NT2/D1 (cell line): ENCODE measurements at regions not wholly inside any gene's neighbourhood (a gene's known extent, or its start where the extent isn't known, plus 50 kb on each side); places are given as distances from the start of the nearest gene placed in this dataset.
A peak's percentile ranks its signal among the peaks of the same experiment; 100 is the strongest.

Source experiments
- DNase-seq: peaks from one replicate; pipeline ENCODE4 v3.0.0-alpha.2; 2011; ENCODE audit warnings: low read depth, low spot score
- H3K27me3 ChIP-seq: 2 replicates; pipeline ENCODE4 v1.6.0; 2011; ENCODE audit warnings: mild to moderate bottlenecking; ENCODE audit not compliant: insufficient read length, insufficient read depth
- H3K36me3 ChIP-seq: 2 replicates; pipeline ENCODE4 v1.6.1; 2011; ENCODE audit warnings: mild to moderate bottlenecking, low read length, mixed read lengths; ENCODE audit not compliant: insufficient read depth, insufficient read length
- H3K4me1 ChIP-seq: 2 replicates; pipeline ENCODE4 v1.5.1; 2011; ENCODE audit not compliant: insufficient read depth, insufficient read length
- H3K4me3 ChIP-seq: 2 replicates; pipeline ENCODE4 v1.5.1; 2011; ENCODE audit warnings: low read depth; ENCODE audit not compliant: insufficient read length
- H3K9ac ChIP-seq: 2 replicates; pipeline ENCODE4 v1.6.0; 2011; ENCODE audit warnings: low read depth; ENCODE audit not compliant: insufficient read length
- H3K9me3 ChIP-seq: 2 replicates; pipeline ENCODE4 v1.5.1; 2011; ENCODE audit warnings: mild to moderate bottlenecking, low read length; ENCODE audit not compliant: insufficient read depth
- SUZ12 ChIP-seq: IDR thresholded peaks from 2 replicates; pipeline ENCODE4 v1.6.1; 2011; ENCODE audit not compliant: insufficient read length, insufficient read depth; ENCODE audit errors: extremely low read depth
- YY1 ChIP-seq: IDR thresholded peaks from 2 replicates; pipeline ENCODE4 v1.6.1; 2011; ENCODE audit not compliant: insufficient read length, insufficient read depth
- ZNF274 ChIP-seq: IDR thresholded peaks from 2 replicates; pipeline ENCODE4 v1.6.1; 2011; ENCODE audit warnings: mild to moderate bottlenecking, low read depth, low read length

DNA sequence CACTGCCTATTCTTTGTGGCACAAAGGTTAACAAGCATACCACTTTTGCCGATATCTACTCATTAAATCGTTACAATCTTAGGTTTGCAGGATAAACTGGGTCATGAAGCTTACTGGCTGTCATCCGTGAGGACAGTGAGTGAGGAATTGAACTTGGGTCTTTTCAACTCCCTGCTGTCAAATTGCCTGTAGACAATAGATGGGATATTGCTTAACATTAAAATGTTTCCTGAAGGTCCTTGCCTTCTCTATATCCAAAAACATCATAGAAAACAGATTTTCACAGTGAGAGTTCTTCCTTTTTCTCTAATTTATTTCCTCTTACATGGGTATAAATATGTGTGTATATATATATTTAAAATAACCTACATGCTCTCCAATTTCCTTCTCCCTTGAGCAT, 257.8 kb downstream of the LMO4 start:
- no peak overlapping the region for H3K9ac ChIP-seq
- no peaks in the 10 kb centered on the region for H3K36me3 ChIP-seq
- no peak for TF ChIP-seq ZNF274
- no peaks in the 10 kb centered on the region for H3K4me1 ChIP-seq
- no peaks in the 10 kb centered on the region for H3K9me3 ChIP-seq
- no peak for DNase-seq
- no peaks in the 10 kb centered on the region for H3K27me3 ChIP-seq
- H3K4me3 ChIP-seq: no peak overlapping the region

DNA sequence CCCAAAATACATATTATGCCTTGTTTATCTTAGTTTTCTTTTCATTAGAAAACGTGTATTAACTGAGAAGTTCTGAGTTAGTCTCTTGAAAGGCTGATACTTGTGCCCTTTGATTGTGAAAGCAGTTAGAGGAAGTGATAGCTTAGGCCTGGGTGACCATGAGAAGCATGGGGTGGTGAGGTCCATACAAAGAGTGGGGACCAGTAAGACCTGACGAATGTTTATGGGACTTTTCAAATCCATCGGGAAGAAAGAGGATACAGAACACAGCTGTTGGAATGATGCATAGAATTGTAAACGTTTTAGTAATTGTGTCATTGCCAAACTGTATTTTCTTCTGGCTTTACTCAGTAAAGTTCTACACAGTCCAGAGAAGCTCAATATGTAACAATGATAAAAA, 259.8 kb downstream of the LMO4 start:
- Histone ChIP-seq H3K4me3 (no peak overlapping the region), H3K4me1 (no peaks in the 10 kb centered on the region), H3K9ac (no peak overlapping the region), H3K36me3 (no peaks in the 10 kb centered on the region), H3K27me3 (no peaks in the 10 kb centered on the region), H3K9me3 (no peaks in the 10 kb centered on the region)
- TF ChIP-seq YY1 (no peak), SUZ12 (no peak)
- DNase-seq: no peak

DNA sequence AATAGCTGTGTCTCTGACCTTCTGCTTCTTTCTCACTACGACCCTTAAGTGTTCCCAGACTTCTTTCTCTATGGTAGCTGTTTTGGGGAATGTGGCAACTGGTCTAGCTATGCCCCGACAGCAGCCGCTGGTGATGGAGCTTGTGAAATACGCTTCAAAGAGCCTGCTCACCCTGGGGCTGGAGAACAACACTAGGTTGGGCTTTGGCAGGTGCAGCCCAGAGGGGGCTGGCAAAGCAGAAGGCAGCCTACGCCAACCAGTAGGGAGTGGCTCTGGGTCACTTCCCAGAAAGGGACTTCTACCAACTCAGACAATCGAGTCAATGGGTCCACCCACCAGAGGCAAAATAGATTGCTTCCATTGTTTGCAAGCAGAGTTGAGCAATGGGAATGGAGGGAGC, 262.8 kb downstream of the LMO4 start:
- Histone ChIP-seq H3K27me3 (no peaks in the 10 kb centered on the region), H3K4me1 (no peaks in the 10 kb centered on the region), H3K4me3 (no peak overlapping the region), H3K36me3 (no peaks in the 10 kb centered on the region), H3K9ac (no peak overlapping the region), H3K9me3 (no peaks in the 10 kb centered on the region)
- DNase-seq: no peak
- TF ChIP-seq YY1 (no peak), SUZ12 (no peak), ZNF274 (no peak)

DNA sequence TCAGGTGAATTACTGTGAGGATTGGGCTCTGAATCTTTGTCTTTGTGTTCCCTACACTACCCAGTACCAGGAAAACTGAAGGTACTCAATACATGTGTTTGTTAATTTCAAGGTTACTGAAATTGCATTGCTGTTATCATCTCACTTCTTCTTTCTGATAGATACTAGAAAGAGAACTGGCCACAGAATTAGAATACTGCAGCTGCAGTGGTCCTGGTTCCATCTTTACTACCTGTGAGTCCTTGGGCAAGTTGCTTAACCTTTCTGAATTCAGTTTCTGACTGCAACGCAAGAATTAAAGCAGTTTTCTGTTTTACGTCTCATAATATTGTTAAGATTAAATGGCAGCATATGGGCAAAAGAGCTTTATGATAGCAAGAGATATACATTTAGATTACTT, 263.5 kb downstream of the LMO4 start:
- Histone ChIP-seq H3K4me3 (no peak overlapping the region), H3K4me1 (no peaks in the 10 kb centered on the region), H3K27me3 (no peaks in the 10 kb centered on the region), H3K9ac (no peak overlapping the region), H3K9me3 (no peaks in the 10 kb centered on the region), H3K36me3 (no peaks in the 10 kb centered on the region)
- DNase-seq: no peak
- TF ChIP-seq ZNF274: no peak
- TF ChIP-seq SUZ12: no peak
- TF ChIP-seq YY1: no peak

DNA sequence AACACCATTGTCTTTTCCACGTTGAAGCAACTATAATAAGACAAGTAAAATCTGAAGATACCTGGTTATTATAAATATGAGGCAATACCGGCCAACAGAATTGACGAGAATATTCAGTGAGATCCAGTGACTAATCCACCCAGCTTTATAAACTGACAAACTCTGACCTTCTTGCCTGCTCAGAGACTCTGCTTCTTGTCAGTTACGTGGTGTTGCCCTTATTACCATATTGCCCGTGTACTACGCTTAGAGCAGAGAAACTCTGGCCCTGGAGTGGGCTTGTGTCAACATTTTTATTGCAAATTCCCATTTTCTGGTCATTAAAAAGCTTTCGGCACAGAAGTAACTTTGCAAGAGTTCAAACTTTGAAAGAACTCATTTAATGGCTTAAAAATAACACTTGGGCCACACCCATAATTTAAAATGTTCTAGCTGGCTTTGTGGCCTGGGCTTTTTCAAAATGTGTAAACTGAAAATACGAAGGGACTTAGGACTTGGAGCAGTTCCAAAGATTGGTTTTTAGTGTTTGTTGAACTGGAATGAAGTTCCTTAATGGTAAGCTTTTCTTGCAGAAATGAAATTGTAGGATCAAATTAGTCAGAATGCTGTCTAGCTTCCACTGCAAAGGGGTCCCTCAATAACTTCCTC, 266.2 kb downstream of the LMO4 start:
- DNase-seq: no peak
- no peak overlapping the region for H3K9ac ChIP-seq
- H3K36me3 ChIP-seq: no peaks in the 10 kb centered on the region
- H3K4me1 ChIP-seq: no peaks in the 10 kb centered on the region
- no peaks in the 10 kb centered on the region for H3K27me3 ChIP-seq
- H3K9me3 ChIP-seq: no peaks in the 10 kb centered on the region
- TF ChIP-seq ZNF274: no peak
- TF ChIP-seq YY1: no peak
- no peak for TF ChIP-seq SUZ12
- H3K4me3 ChIP-seq: no peak overlapping the region

DNA sequence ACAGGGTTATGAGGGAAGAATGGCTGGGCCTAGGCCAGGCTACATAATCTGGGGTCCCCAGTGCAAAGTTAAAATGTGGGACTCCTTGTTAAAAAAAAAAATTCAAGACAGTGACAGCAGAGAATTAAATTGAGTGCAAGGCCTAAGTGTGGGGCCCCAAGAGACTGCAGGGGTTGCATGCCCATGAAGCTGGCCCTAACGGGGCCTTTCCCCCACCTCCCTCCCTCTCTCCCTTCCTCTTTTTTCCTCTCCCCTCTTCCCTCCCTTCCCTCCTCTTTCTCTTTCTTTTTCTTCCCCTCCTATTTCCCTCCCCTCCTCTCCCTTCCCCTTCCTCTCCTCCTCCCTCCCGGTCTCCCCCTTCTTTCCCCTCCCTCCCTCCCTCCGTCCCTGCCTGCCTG, 266.7 kb downstream of the LMO4 start:
- no peak overlapping the region for H3K4me3 ChIP-seq
- no peaks in the 10 kb centered on the region for H3K27me3 ChIP-seq
- no peaks in the 10 kb centered on the region for H3K9me3 ChIP-seq
- no peaks in the 10 kb centered on the region for H3K4me1 ChIP-seq
- DNase-seq: no peak
- H3K9ac ChIP-seq: no peak overlapping the region
- TF ChIP-seq YY1: no peak
- no peak for TF ChIP-seq SUZ12
- no peak for TF ChIP-seq ZNF274
- no peaks in the 10 kb centered on the region for H3K36me3 ChIP-seq

DNA sequence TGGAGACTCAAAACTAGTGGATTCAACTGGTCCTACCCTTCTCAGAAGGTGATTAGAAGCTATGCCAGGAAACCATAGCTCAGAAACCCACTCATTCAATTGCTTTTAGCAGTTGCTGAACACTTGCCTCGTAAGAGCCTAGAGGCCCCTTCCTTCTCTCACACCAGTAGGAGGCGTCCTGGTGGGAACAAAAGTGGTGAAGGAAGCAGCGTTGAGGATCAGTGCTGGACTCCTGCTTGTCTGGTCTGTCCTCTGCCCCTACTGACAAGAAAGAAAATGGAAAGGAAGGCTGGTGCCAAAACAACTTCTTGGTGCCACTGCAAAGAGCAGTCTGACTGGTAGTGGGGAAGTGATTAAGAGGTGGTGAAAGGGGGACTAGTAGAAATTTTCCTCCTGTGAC, 269.7 kb downstream of the LMO4 start:
- H3K4me3 ChIP-seq: no peak overlapping the region
- H3K4me1 ChIP-seq: no peaks in the 10 kb centered on the region
- H3K9ac ChIP-seq: no peak overlapping the region
- peak; percentile 33 for DNase-seq
- H3K27me3 ChIP-seq: no peaks in the 10 kb centered on the region
- no peaks in the 10 kb centered on the region for H3K9me3 ChIP-seq
- TF ChIP-seq ZNF274 (no peak), YY1 (no peak), SUZ12 (no peak)
- H3K36me3 ChIP-seq: no peaks in the 10 kb centered on the region

DNA sequence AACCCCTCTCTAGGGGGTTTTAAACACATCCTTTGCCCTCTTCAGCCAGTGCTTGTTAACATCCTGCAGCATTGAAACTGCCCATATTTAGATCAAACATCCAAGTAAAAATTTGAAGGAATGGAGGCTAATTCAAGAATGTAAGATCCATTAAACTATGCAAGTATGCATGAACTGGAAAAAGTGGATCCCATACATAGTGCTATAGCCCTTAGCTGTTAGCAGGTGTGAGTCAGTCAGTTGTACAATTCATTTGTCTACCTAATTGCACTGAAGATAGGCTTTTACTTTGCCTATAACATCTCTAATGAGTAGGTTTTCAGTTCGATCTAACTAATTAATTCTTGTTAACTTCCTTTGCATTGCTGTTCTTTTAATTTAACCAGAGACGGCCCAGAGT, 270.9 kb downstream of the LMO4 start:
- H3K9ac ChIP-seq: no peak overlapping the region
- H3K36me3 ChIP-seq: no peaks in the 10 kb centered on the region
- TF ChIP-seq SUZ12 (no peak), YY1 (no peak), ZNF274 (no peak)
- no peak overlapping the region for H3K4me3 ChIP-seq
- no peaks in the 10 kb centered on the region for H3K9me3 ChIP-seq
- no peaks in the 10 kb centered on the region for H3K4me1 ChIP-seq
- no peak for DNase-seq
- no peaks in the 10 kb centered on the region for H3K27me3 ChIP-seq
